Neural cell (in vitro differentiated cells): ENCODE measurements at regions not wholly inside any gene's neighbourhood (a gene's known extent, or its start where the extent isn't known, plus 50 kb on each side); places are given as distances from the start of the nearest gene placed in this dataset.

Experiments
- EP300 ChIP-seq: fragments of 450-650 bp; conservative IDR thresholded peaks from 2 replicates; pipeline ENCODE4 v1.6.1; 2014; ENCODE audit warnings: antibody characterized with exemption, mild to moderate bottlenecking, moderate library complexity; ENCODE audit not compliant: poor library complexity, severe bottlenecking
- EZH2 ChIP-seq: fragments of 200-600, 300-800 bp; shearing (Covaris generic), sonication (generic); IDR thresholded peaks from 2 replicates; pipeline ENCODE4 v1.6.1; 2014; ENCODE audit warnings: antibody characterized with exemption, low read length, borderline replicate concordance, mild to moderate bottlenecking; ENCODE audit not compliant: insufficient read depth, poor library complexity, severe bottlenecking
- POLR2AphosphoS5 ChIP-seq: IDR thresholded peaks from 2 replicates; pipeline ENCODE4 v1.6.1; 2012
- RAD21 ChIP-seq: fragments of 450-650 bp; conservative IDR thresholded peaks from 2 replicates; pipeline ENCODE4 v1.6.1; 2014; ENCODE audit warnings: antibody characterized with exemption, mild to moderate bottlenecking, moderate library complexity
- TF ChIP-seq, protein P1 (sequence below): fragments of 450-650 bp; IDR thresholded peaks from 2 replicates; pipeline ENCODE4 v1.5.1; 2014; ENCODE audit warnings: antibody characterized with exemption, mild to moderate bottlenecking, moderate library complexity; ENCODE audit not compliant: poor library complexity, severe bottlenecking
- TF ChIP-seq, protein P2 (sequence below): IDR thresholded peaks from 2 replicates; pipeline ENCODE4 v1.6.1; 2012; ENCODE audit warnings: borderline replicate concordance

DNA sequence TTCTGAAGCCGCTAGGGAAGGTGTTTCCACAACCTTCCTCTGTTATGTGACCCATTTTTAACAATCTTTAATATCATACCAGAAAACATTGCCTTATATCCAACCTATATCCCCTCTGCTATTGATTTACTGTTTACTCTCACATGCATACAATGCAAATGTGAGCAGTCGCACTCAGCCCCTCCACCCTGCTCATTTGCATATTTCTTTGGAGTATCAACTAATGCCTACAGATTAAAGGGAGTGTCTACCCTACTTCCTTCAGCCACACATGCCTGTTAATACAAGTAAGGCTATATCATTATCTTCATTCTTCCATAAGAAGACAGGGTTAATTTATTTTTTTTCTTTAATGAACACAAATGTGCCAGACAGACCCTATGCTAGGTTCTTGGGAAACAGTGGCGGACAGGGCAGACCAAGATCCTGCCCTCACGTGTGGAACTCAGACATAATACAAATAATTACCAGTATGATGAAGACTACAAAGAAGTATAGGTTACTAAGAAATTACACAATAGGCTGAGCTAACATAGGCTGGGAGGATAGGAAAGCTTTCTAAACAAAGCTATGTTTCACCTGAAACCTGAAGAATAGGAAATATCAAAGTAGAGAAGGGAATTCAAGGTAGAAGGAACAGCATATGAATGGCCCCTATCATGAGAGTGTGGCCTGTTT is 107.3 kb upstream of the MDM1 start:
- TF ChIP-seq, protein P1, sequence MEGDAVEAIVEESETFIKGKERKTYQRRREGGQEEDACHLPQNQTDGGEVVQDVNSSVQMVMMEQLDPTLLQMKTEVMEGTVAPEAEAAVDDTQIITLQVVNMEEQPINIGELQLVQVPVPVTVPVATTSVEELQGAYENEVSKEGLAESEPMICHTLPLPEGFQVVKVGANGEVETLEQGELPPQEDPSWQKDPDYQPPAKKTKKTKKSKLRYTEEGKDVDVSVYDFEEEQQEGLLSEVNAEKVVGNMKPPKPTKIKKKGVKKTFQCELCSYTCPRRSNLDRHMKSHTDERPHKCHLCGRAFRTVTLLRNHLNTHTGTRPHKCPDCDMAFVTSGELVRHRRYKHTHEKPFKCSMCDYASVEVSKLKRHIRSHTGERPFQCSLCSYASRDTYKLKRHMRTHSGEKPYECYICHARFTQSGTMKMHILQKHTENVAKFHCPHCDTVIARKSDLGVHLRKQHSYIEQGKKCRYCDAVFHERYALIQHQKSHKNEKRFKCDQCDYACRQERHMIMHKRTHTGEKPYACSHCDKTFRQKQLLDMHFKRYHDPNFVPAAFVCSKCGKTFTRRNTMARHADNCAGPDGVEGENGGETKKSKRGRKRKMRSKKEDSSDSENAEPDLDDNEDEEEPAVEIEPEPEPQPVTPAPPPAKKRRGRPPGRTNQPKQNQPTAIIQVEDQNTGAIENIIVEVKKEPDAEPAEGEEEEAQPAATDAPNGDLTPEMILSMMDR, result no peak
- TF ChIP-seq, protein P2, sequence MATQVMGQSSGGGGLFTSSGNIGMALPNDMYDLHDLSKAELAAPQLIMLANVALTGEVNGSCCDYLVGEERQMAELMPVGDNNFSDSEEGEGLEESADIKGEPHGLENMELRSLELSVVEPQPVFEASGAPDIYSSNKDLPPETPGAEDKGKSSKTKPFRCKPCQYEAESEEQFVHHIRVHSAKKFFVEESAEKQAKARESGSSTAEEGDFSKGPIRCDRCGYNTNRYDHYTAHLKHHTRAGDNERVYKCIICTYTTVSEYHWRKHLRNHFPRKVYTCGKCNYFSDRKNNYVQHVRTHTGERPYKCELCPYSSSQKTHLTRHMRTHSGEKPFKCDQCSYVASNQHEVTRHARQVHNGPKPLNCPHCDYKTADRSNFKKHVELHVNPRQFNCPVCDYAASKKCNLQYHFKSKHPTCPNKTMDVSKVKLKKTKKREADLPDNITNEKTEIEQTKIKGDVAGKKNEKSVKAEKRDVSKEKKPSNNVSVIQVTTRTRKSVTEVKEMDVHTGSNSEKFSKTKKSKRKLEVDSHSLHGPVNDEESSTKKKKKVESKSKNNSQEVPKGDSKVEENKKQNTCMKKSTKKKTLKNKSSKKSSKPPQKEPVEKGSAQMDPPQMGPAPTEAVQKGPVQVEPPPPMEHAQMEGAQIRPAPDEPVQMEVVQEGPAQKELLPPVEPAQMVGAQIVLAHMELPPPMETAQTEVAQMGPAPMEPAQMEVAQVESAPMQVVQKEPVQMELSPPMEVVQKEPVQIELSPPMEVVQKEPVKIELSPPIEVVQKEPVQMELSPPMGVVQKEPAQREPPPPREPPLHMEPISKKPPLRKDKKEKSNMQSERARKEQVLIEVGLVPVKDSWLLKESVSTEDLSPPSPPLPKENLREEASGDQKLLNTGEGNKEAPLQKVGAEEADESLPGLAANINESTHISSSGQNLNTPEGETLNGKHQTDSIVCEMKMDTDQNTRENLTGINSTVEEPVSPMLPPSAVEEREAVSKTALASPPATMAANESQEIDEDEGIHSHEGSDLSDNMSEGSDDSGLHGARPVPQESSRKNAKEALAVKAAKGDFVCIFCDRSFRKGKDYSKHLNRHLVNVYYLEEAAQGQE, result no peak
- TF ChIP-seq EZH2 (no peak), RAD21 (no peak), POLR2AphosphoS5 (no peak), EP300 (no peak)
